OCI-LY7 (cell line): ENCODE measurements at regions not wholly inside any gene's neighbourhood (a gene's known extent, or its start where the extent isn't known, plus 50 kb on each side); places are given as distances from the start of the nearest gene placed in this dataset.

Experiments
- BruUV-seq: library from RNA; stranded (reverse); fragments of 400-500 nt; replicated peaks from 2 replicates; lab custom pipeline; 2021; lab: Mats Ljungman, UMichigan
- CTCF ChIA-PET: fragments of 300-600 bp; sonication (Branson Sonifier 250); formaldehyde crosslinking; loops from one replicate; lab custom pipeline; 2022; ENCODE audit warnings: antibody characterized with exemption; ENCODE audit not compliant: unreplicated experiment; lab: Charles Lee
- POLR2A ChIA-PET: fragments of 300-600 bp; sonication (Branson Sonifier 250); formaldehyde crosslinking; loops from one replicate; lab custom pipeline; 2022; ENCODE audit warnings: antibody characterized with exemption; lab: Charles Lee
- DNase-seq: peaks from one replicate; pipeline ENCODE4 v3.0.0-alpha.2; 2015; ENCODE audit warnings: low spot score
- H2AFZ ChIP-seq: fragments of 200-600 bp; sonication (generic), shearing (Covaris generic); 2 replicates; pipeline ENCODE4 v1.6.1; 2014; ENCODE audit warnings: mild to moderate bottlenecking, antibody characterized with exemption, low read length, moderate library complexity
- H3K27ac ChIP-seq: fragments of 200-600 bp; sonication (generic); 2 replicates; pipeline ENCODE4 v1.5.1; 2014; ENCODE audit warnings: mixed run types, low read depth, mild to moderate bottlenecking, moderate library complexity, low read length, inconsistent platforms; ENCODE audit not compliant: poor library complexity, severe bottlenecking
- H3K36me3 ChIP-seq: fragments of 200-600 bp; sonication (generic); 2 replicates; pipeline ENCODE4 v1.6.1; 2014; ENCODE audit warnings: mild to moderate bottlenecking, antibody characterized with exemption, low read length, moderate library complexity, mixed read lengths; ENCODE audit not compliant: insufficient read depth
- H3K4me1 ChIP-seq: fragments of 200-600 bp; sonication (generic); 2 replicates; pipeline ENCODE4 v1.5.1; 2014; ENCODE audit warnings: mild to moderate bottlenecking, low read length; ENCODE audit not compliant: insufficient read depth, poor library complexity, severe bottlenecking
- H3K4me2 ChIP-seq: fragments of 200-600 bp; sonication (generic); 2 replicates; pipeline ENCODE4 v1.6.1; 2014; ENCODE audit warnings: mild to moderate bottlenecking, low read length
- H3K4me3 ChIP-seq: fragments of 200-600 bp; sonication (generic); 2 replicates; pipeline ENCODE4 v1.5.1; 2014; ENCODE audit warnings: mild to moderate bottlenecking, low read depth, low read length; ENCODE audit not compliant: poor library complexity, severe bottlenecking
- H3K79me2 ChIP-seq: fragments of 200-600 bp; sonication (generic); 2 replicates; pipeline ENCODE4 v1.6.1; 2016; ENCODE audit warnings: low read depth, mild to moderate bottlenecking, low read length, moderate library complexity, mixed read lengths; ENCODE audit not compliant: insufficient read depth
- H3K9me2 ChIP-seq: fragments of 200-600 bp; sonication (generic); 2 replicates; pipeline ENCODE4 v1.6.1; 2016; ENCODE audit warnings: mild to moderate bottlenecking, low read length, mixed read lengths; ENCODE audit not compliant: insufficient read depth
- H3K9me3 ChIP-seq: fragments of 200-600 bp; sonication (generic); 2 replicates; pipeline ENCODE4 v1.6.1; 2014; ENCODE audit warnings: mild to moderate bottlenecking, mixed run types, low read length, mixed read lengths
- H4K20me1 ChIP-seq: fragments of 200-600 bp; sonication (generic); 2 replicates; pipeline ENCODE4 v1.6.1; 2014; ENCODE audit warnings: mild to moderate bottlenecking, antibody characterized with exemption, low read length, moderate library complexity, mixed read lengths; ENCODE audit not compliant: insufficient read depth
- EZH2phosphoT487 ChIP-seq: fragments of 200-600 bp; sonication (generic); IDR thresholded peaks from 2 replicates; pipeline ENCODE4 v1.6.1; 2018; ENCODE audit warnings: low read depth, borderline replicate concordance, mild to moderate bottlenecking, mixed run types, antibody characterized with exemption, low read length, moderate library complexity, mixed read lengths
- intact Hi-C: fragments of 100-400 bp; cut with micrococcal nuclease; formaldehyde crosslinking; loops from one replicate; pipeline ENCODE4 v1.10.0; 2022; ENCODE audit not compliant: unreplicated experiment
- TF ChIP-seq, protein P1 (sequence below): fragments of 200-600 bp; sonication (generic); conservative IDR thresholded peaks from 2 replicates; pipeline ENCODE4 v1.5.1; 2014; ENCODE audit warnings: mild to moderate bottlenecking, antibody characterized with exemption, low read length, moderate library complexity, mixed read lengths

DNA sequence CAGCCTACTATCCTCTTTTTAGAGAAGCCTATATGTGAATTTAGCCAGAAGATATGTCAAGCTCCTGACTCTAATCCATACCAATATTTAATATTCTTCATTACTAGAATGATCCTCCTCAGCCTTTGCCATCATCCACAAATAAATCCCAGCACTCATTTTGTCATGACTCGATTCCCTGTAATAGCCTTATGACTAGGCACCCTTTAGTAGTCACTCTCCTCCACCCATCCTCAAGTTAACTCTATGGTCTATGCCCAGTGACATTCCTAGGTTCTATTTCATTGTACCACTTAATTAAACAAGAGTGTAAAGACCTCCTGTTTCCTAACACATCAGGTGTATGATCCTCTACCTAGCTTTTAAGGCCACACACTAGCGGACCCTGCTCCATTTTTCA, 450.4 kb upstream of the CITED2 start:
- no TSS peak for BruUV-seq
- Histone ChIP-seq H3K79me2 (no peaks in the 10 kb centered on the region), H3K9me3 (no peaks in the 10 kb centered on the region), H2AFZ (no peak overlapping the region), H3K4me2 (no peak overlapping the region), H3K9me2 (no peaks in the 10 kb centered on the region), H3K27ac (no peak overlapping the region), H3K36me3 (no peaks in the 10 kb centered on the region), H3K4me1 (no peaks in the 10 kb centered on the region), H4K20me1 (no peaks in the 10 kb centered on the region), H3K4me3 (no peak overlapping the region)
- POLR2A ChIA-PET, result interaction anchor here (1.0 to 1.4 kb wide), 2 partner anchors 58 to 1536 kb away, joined by 3 to 6 read pairs; no protein-coding TSS in a partner anchor
- TF ChIP-seq, protein P1, sequence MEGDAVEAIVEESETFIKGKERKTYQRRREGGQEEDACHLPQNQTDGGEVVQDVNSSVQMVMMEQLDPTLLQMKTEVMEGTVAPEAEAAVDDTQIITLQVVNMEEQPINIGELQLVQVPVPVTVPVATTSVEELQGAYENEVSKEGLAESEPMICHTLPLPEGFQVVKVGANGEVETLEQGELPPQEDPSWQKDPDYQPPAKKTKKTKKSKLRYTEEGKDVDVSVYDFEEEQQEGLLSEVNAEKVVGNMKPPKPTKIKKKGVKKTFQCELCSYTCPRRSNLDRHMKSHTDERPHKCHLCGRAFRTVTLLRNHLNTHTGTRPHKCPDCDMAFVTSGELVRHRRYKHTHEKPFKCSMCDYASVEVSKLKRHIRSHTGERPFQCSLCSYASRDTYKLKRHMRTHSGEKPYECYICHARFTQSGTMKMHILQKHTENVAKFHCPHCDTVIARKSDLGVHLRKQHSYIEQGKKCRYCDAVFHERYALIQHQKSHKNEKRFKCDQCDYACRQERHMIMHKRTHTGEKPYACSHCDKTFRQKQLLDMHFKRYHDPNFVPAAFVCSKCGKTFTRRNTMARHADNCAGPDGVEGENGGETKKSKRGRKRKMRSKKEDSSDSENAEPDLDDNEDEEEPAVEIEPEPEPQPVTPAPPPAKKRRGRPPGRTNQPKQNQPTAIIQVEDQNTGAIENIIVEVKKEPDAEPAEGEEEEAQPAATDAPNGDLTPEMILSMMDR, result no peak
- TF ChIP-seq EZH2phosphoT487, result no peak
- intact Hi-C loops, result no loop called here
- no peak for DNase-seq
- CTCF ChIA-PET, result no interaction called here

DNA sequence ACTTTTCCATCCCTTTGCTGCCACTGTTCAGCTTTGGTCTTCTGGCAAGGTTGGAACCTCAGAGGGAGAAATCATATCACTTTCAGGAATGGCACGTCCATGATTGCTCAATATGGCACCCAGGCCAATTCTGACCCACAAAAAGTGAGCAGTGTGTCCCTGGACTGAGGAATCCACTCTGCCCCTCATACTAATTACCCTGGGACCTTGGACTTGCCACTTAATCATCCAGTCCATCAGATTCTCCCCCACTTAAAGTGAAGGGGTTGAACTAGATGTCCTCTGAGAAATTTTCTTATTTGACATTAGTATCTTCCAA, 449.3 kb upstream of the CITED2 start:
- Histone ChIP-seq H3K4me1 (no peaks in the 10 kb centered on the region), H3K4me3 (no peak overlapping the region), H3K79me2 (no peaks in the 10 kb centered on the region), H3K9me3 (no peaks in the 10 kb centered on the region), H3K36me3 (no peaks in the 10 kb centered on the region), H3K4me2 (no peak overlapping the region), H3K27ac (no peak overlapping the region), H2AFZ (no peak overlapping the region), H3K9me2 (no peaks in the 10 kb centered on the region), H4K20me1 (no peaks in the 10 kb centered on the region)
- CTCF ChIA-PET, result no interaction called here
- TF ChIP-seq EZH2phosphoT487, result no peak
- TF ChIP-seq, protein P1, result no peak
- DNase-seq, result no peak
- POLR2A ChIA-PET, result interaction anchor here (0.6 kb wide), 1 partner anchor 1693 kb away, joined by 3 read pairs; no protein-coding TSS in a partner anchor
- no TSS peak for BruUV-seq
- intact Hi-C loops, result no loop called here

DNA sequence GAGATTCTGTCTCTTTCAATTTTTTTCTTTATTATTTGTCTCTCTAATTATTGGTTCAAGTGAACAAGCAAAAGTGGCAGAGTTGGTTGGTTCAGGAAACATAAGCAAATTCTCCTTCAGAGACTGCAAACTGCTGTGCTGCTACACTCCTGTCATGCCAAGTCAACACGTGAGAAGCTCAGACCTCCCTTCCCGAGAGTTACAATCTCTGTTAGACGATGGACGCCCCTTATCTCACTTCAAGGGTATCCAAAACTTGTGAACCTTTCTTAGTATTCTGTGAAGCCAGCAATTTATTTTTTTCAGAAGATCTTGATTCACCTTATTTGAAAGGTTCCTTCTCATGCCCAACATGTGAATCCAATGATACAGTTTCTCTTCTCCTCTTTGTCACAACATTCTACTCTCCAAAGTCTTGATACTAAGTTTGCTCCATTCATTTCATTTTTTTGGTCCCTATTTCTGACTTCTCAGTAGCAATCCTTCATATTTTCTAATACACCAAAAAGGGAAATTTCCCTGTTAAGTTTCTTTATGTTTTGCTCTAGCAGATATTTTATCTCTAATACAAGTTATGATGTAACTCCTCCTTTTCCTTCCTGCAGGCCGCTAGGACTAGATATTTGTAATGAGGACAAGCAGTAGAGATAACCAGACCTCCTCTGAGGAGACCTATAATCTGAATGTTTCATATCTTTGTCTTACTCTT, 448.8 kb upstream of the CITED2 start:
- no TSS peak for BruUV-seq
- POLR2A ChIA-PET, result interaction anchor here (0.6 kb wide), 1 partner anchor 1693 kb away, joined by 3 read pairs; no protein-coding TSS in a partner anchor
- Histone ChIP-seq H4K20me1 (no peaks in the 10 kb centered on the region), H3K4me2 (no peak overlapping the region), H3K79me2 (no peaks in the 10 kb centered on the region), H3K9me3 (no peaks in the 10 kb centered on the region), H2AFZ (no peak overlapping the region), H3K9me2 (no peaks in the 10 kb centered on the region), H3K4me1 (no peaks in the 10 kb centered on the region), H3K36me3 (no peaks in the 10 kb centered on the region), H3K27ac (no peak overlapping the region), H3K4me3 (no peak overlapping the region)
- intact Hi-C loops, result no loop called here
- CTCF ChIA-PET, result no interaction called here
- TF ChIP-seq, protein P1, result no peak
- no peak for TF ChIP-seq EZH2phosphoT487
- DNase-seq, result no peak
